HUES64 (cell line): ENCODE measurements at regions not wholly inside any gene's neighbourhood (a gene's known extent, or its start where the extent isn't known, plus 50 kb on each side); places are given as distances from the start of the nearest gene placed in this dataset.

Experiments used
- H3K27ac ChIP-seq: 2 replicates; pipeline ENCODE4 v1.7.0; 2013; ENCODE audit warnings: low read depth, low read length, inconsistent platforms
- H3K27me3 ChIP-seq: 2 replicates; pipeline ENCODE4 v1.6.1; 2013; ENCODE audit warnings: mild to moderate bottlenecking, low read length; ENCODE audit not compliant: insufficient read depth
- H3K36me3 ChIP-seq: 2 replicates; pipeline ENCODE4 v1.6.1; 2013; ENCODE audit warnings: mild to moderate bottlenecking, low read length; ENCODE audit not compliant: insufficient read depth
- H3K4me1 ChIP-seq: 2 replicates; pipeline ENCODE4 v1.6.1; 2013; ENCODE audit warnings: mild to moderate bottlenecking, low read length, moderate library complexity; ENCODE audit not compliant: insufficient read depth
- H3K4me3 ChIP-seq: 2 replicates; pipeline ENCODE4 v1.5.1; 2013; ENCODE audit warnings: mild to moderate bottlenecking, low read length, moderate library complexity
- H3K9ac ChIP-seq: 2 replicates; pipeline ENCODE4 v1.6.1; 2013; ENCODE audit warnings: mild to moderate bottlenecking, low read depth, low read length
- H3K9me3 ChIP-seq: 2 replicates; pipeline ENCODE4 v1.6.1; 2013; ENCODE audit warnings: low read depth, low read length; ENCODE audit not compliant: insufficient read depth
- WGBS: fragments of 150-250, 120-280 bp; methylation state at CpG from one replicate; pipeline ENCODE4 v1.1.7; 2013; ENCODE audit warnings: missing lambda C conversion rate; 5-methylcytosine and 5-hydroxymethylcytosine counted together

- Histone ChIP-seq H3K9me3 (0 out of 2 replicates have a peak, but pooled peaks cover 14% of the 10 kb centered on the region), H3K27ac (no peak overlapping the region), H3K4me3 (no peak overlapping the region), H3K27me3 (no peaks in the 10 kb centered on the region), H3K4me1 (peaks cover 10% of the 10 kb centered on the region; the same call in 1 of the 2 replicates), H3K9ac (no peak overlapping the region), H3K36me3 (no peaks in the 10 kb centered on the region)
- 93% methylated on average over 5 of the region's 5 CpGs for WGBS
Observed at GRCh38 chr1:195012995-195013394, 1595.2 kb downstream of the KCNT2 start.

GRCh38 chr1:195005338-195005737, 1602.9 kb downstream of the KCNT2 start:
- Histone ChIP-seq H3K27me3 (no peaks in the 10 kb centered on the region), H3K36me3 (no peaks in the 10 kb centered on the region), H3K4me1 (0 out of 2 replicates have a peak, but pooled peaks cover 6% of the 10 kb centered on the region), H3K9ac (no peak overlapping the region), H3K9me3 (no peaks in the 10 kb centered on the region), H3K4me3 (no peak overlapping the region), H3K27ac (no peak overlapping the region)
- 97% methylated on average over 3 of the region's 3 CpGs for WGBS

GRCh38 chr1:194990483-194990882, 1617.8 kb downstream of the KCNT2 start:
- Histone ChIP-seq H3K27ac (no peak overlapping the region), H3K9me3 (no peaks in the 10 kb centered on the region), H3K4me3 (no peak overlapping the region), H3K27me3 (no peaks in the 10 kb centered on the region), H3K4me1 (no peaks in the 10 kb centered on the region), H3K9ac (no peak overlapping the region), H3K36me3 (no peaks in the 10 kb centered on the region)
- 96% methylated on average over 2 of the region's 2 CpGs for WGBS

- H3K27me3 ChIP-seq, result no peaks in the 10 kb centered on the region
- WGBS, result 100% methylated on average over 1 of the region's 1 CpG
Observed at GRCh38 chr1:194975913-194976312, 1632.3 kb downstream of the KCNT2 start.

DNA sequence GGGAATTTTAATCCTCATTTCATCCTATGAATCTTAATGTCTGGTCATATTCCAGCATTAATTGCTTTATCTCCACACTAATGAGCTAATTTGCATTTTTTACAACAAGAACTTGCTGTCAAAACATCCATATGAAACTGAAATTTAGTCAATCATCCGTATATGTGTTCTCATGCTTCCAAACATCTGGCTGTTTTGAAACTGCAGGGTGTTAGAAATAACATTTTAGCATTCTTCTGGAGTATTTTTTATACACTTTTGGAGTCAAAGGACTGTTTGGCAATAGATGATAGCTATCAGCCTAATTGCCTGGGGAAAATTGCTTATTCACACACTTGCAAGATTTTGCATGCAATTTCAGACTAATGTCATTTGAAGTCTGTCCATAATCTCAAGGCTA, 1639.3 kb downstream of the KCNT2 start:
- Histone ChIP-seq H3K27ac (no peak overlapping the region), H3K4me1 (no peaks in the 10 kb centered on the region), H3K36me3 (no peaks in the 10 kb centered on the region), H3K9ac (no peak overlapping the region), H3K4me3 (no peak overlapping the region), H3K27me3 (no peaks in the 10 kb centered on the region), H3K9me3 (no peaks in the 10 kb centered on the region)
- WGBS, result 100% methylated on average over 1 of the region's 1 CpG

More at GRCh38 chr1:194975913-194976312, 1632.3 kb downstream of the KCNT2 start:
- no peak overlapping the region for H3K4me3 ChIP-seq
- H3K4me1 ChIP-seq, result no peaks in the 10 kb centered on the region
- H3K36me3 ChIP-seq, result no peaks in the 10 kb centered on the region
- H3K27ac ChIP-seq, result no peak overlapping the region
- H3K9me3 ChIP-seq, result no peaks in the 10 kb centered on the region
- no peak overlapping the region for H3K9ac ChIP-seq

DNA sequence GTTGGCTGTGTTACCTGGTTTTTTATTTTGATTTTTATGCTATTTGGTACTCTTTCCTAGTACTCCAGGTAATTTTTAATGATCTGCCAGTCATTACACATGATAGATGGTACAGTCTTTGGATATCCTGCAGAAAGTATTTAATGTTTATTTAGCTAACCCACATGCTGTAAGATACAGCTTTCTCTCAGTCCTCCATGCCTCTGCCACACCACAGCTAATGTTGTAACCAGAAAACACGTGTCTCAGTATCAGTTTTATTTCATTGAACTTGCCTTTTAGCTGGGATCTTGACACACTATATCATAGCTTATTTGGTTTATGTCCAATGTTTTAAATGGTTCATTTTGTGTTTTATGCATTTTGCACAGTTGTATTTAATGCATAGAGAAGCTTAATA, 1648.4 kb downstream of the KCNT2 start:
- H3K27ac ChIP-seq, result no peak overlapping the region
- WGBS, result 91% methylated on average over 1 of the region's 1 CpG

GRCh38 chr1:194952171-194952570, 1656.1 kb downstream of the KCNT2 start:
- Histone ChIP-seq H3K9me3 (no peaks in the 10 kb centered on the region), H3K36me3 (no peaks in the 10 kb centered on the region), H3K27me3 (no peaks in the 10 kb centered on the region), H3K4me1 (no peaks in the 10 kb centered on the region), H3K9ac (no peak overlapping the region), H3K27ac (no peak overlapping the region), H3K4me3 (no peak overlapping the region)
- 98% methylated on average over 6 of the region's 6 CpGs for WGBS

More for the DNA sequence above, 1648.4 kb downstream of the KCNT2 start:
- H3K9ac ChIP-seq, result no peak overlapping the region
- H3K4me3 ChIP-seq, result no peak overlapping the region
- H3K27me3 ChIP-seq, result no peaks in the 10 kb centered on the region
- no peaks in the 10 kb centered on the region for H3K36me3 ChIP-seq
- H3K4me1 ChIP-seq, result no peaks in the 10 kb centered on the region
- H3K9me3 ChIP-seq, result no peaks in the 10 kb centered on the region

- 90% methylated on average over 1 of the region's 1 CpG for WGBS
- Histone ChIP-seq H3K27ac (no peak overlapping the region), H3K36me3 (no peaks in the 10 kb centered on the region), H3K27me3 (no peaks in the 10 kb centered on the region), H3K4me1 (no peaks in the 10 kb centered on the region), H3K9ac (no peak overlapping the region), H3K9me3 (no peaks in the 10 kb centered on the region), H3K4me3 (no peak overlapping the region)
Observed at GRCh38 chr1:194950584-194950983, 1657.7 kb downstream of the KCNT2 start.

GRCh38 chr1:194940336-194941030, 1667.8 kb downstream of the KCNT2 start:
- Histone ChIP-seq H3K9ac (no peak overlapping the region), H3K27me3 (no peaks in the 10 kb centered on the region), H3K9me3 (no peaks in the 10 kb centered on the region), H3K4me1 (no peaks in the 10 kb centered on the region), H3K36me3 (no peaks in the 10 kb centered on the region), H3K27ac (no peak overlapping the region), H3K4me3 (no peak overlapping the region)
- WGBS, result no CpG with 5 or more reads among the region's 2 CpGs

GRCh38 chr1:194935864-194936263, 1672.4 kb downstream of the KCNT2 start:
- 77% methylated on average over 3 of the region's 3 CpGs for whole genome bisulfite sequencing
- H3K4me1 ChIP-seq, result no peaks in the 10 kb centered on the region
- H3K36me3 ChIP-seq, result no peaks in the 10 kb centered on the region
- H3K27ac ChIP-seq, result no peak overlapping the region
- H3K4me3 ChIP-seq, result no peak overlapping the region
- no peaks in the 10 kb centered on the region for H3K27me3 ChIP-seq
- H3K9me3 ChIP-seq, result no peaks in the 10 kb centered on the region
- no peak overlapping the region for H3K9ac ChIP-seq

- H3K9ac ChIP-seq, result no peak overlapping the region
- no peaks in the 10 kb centered on the region for H3K27me3 ChIP-seq
- no peaks in the 10 kb centered on the region for H3K9me3 ChIP-seq
- no peak overlapping the region for H3K4me3 ChIP-seq
- no peaks in the 10 kb centered on the region for H3K36me3 ChIP-seq
- H3K4me1 ChIP-seq, result no peaks in the 10 kb centered on the region
- H3K27ac ChIP-seq, result no peak overlapping the region
- WGBS, result 92% methylated on average over 1 of the region's 1 CpG
Observed at GRCh38 chr1:194931166-194931565, 1677.1 kb downstream of the KCNT2 start.

GRCh38 chr1:194930132-194930531, 1678.1 kb downstream of the KCNT2 start:
- H3K9me3 ChIP-seq, result no peaks in the 10 kb centered on the region
- no peak overlapping the region for H3K4me3 ChIP-seq
- H3K36me3 ChIP-seq, result no peaks in the 10 kb centered on the region
- H3K27me3 ChIP-seq, result no peaks in the 10 kb centered on the region
- no peaks in the 10 kb centered on the region for H3K4me1 ChIP-seq
- no peak overlapping the region for H3K9ac ChIP-seq
- H3K27ac ChIP-seq, result no peak overlapping the region
- WGBS, result 64% methylated on average over 1 of the region's 2 CpGs
